GM23248 (cell line): ENCODE measurements at regions not wholly inside any gene's neighbourhood (a gene's known extent, or its start where the extent isn't known, plus 50 kb on each side); places are given as distances from the start of the nearest gene placed in this dataset.

Experiments
- DNase-seq: peaks from one replicate; pipeline ENCODE4 v3.0.0-alpha.2; 2015
- H2AFZ ChIP-seq: fragments of 200-600 bp; sonication (generic); 2 replicates; pipeline ENCODE4 v1.6.1; 2016; ENCODE audit warnings: antibody characterized with exemption
- H3F3A ChIP-seq: fragments of 200-600 bp; sonication (generic); 2 replicates; pipeline ENCODE4 v1.6.1; 2016; ENCODE audit warnings: mild to moderate bottlenecking, antibody characterized with exemption, mixed run types; ENCODE audit not compliant: insufficient read depth
- H3K27ac ChIP-seq: fragments of 200-600 bp; sonication (generic); 2 replicates; pipeline ENCODE4 v1.5.1; 2016; ENCODE audit warnings: mild to moderate bottlenecking
- H3K27me3 ChIP-seq: fragments of 200-600 bp; sonication (generic); replicated peaks from 2 replicates; pipeline ENCODE4 v1.6.1; 2016; ENCODE audit warnings: mild to moderate bottlenecking; ENCODE audit not compliant: insufficient read depth
- H3K36me3 ChIP-seq: fragments of 200-600 bp; sonication (generic); 2 replicates; pipeline ENCODE4 v1.6.1; 2016; ENCODE audit warnings: low read depth, mild to moderate bottlenecking
- H3K4me1 ChIP-seq: fragments of 200-600 bp; sonication (generic); 2 replicates; pipeline ENCODE4 v1.6.1; 2016; ENCODE audit warnings: mild to moderate bottlenecking; ENCODE audit not compliant: insufficient read depth
- H3K4me2 ChIP-seq: fragments of 200-600 bp; sonication (generic); one replicate; pipeline ENCODE4 v1.6.1; 2016; ENCODE audit warnings: mild to moderate bottlenecking; ENCODE audit not compliant: unreplicated experiment
- H3K4me3 ChIP-seq: fragments of 200-600 bp; sonication (generic); 2 replicates; pipeline ENCODE4 v1.5.1; 2016; ENCODE audit warnings: mild to moderate bottlenecking
- H3K79me2 ChIP-seq: fragments of 200-600 bp; sonication (generic); 2 replicates; pipeline ENCODE4 v1.6.1; 2016; ENCODE audit warnings: mild to moderate bottlenecking; ENCODE audit not compliant: insufficient read depth
- H3K9ac ChIP-seq: fragments of 200-600 bp; sonication (generic); 2 replicates; pipeline ENCODE4 v1.6.1; 2016; ENCODE audit warnings: mild to moderate bottlenecking
- H3K9me2 ChIP-seq: fragments of 200-600 bp; sonication (generic); 2 replicates; pipeline ENCODE4 v1.6.1; 2016; ENCODE audit warnings: mixed run types, mild to moderate bottlenecking, moderate library complexity; ENCODE audit not compliant: insufficient read depth
- H3K9me3 ChIP-seq: fragments of 200-600 bp; sonication (generic); one replicate; pipeline ENCODE4 v1.6.1; 2017; ENCODE audit warnings: low read depth
- H4K20me1 ChIP-seq: fragments of 200-600 bp; sonication (generic); 2 replicates; pipeline ENCODE4 v1.6.0; 2016; ENCODE audit not compliant: insufficient read depth
- EZH2 ChIP-seq: fragments of 200-600 bp; sonication (generic); IDR thresholded peaks from 2 replicates; pipeline ENCODE4 v1.6.1; 2018; ENCODE audit warnings: antibody characterized with exemption, mild to moderate bottlenecking; ENCODE audit not compliant: insufficient read depth, poor library complexity, severe bottlenecking
- EZH2phosphoT487 ChIP-seq: fragments of 200-600 bp; sonication (generic); IDR thresholded peaks from 2 replicates; pipeline ENCODE4 v1.6.1; 2018; ENCODE audit warnings: antibody characterized with exemption, moderate library complexity, mild to moderate bottlenecking, low read depth; ENCODE audit not compliant: insufficient read depth
- WGBS, 2 experiments: methylation state at CpG; one replicate each; pipeline ENCODE4 v1.1.6; 2015 to 2017; ENCODE audit warnings: low lambda C conversion rate in 2 of 2, low coverage in 1 of 2; ENCODE audit errors: missing lambda C conversion rate in 2 of 2; 5-methylcytosine and 5-hydroxymethylcytosine counted together
- in situ Hi-C: fragments of 300-500 bp; cut with MboI; formaldehyde crosslinking; loops from 2 replicates; pipeline ENCODE4 v1.15.0; 2020

- H3K4me1 ChIP-seq = no peaks in the 10 kb centered on the region
- TF ChIP-seq EZH2 (no peak), EZH2phosphoT487 (no peak)
- H3K9me2 ChIP-seq = no peaks in the 10 kb centered on the region
- in situ Hi-C loops = no loop called here
- no peak overlapping the region for H3K4me3 ChIP-seq
- H4K20me1 ChIP-seq = no peaks in the 10 kb centered on the region
- no peaks in the 10 kb centered on the region for H3K36me3 ChIP-seq
- no peak overlapping the region for H3K4me2 ChIP-seq
- 24 to 36% methylated on average over 1 of the region's 1 CpG for WGBS, 2 experiments
- no peaks in the 10 kb centered on the region for H3K27me3 ChIP-seq
- no peak overlapping the region for H2AFZ ChIP-seq
- H3K79me2 ChIP-seq = no peaks in the 10 kb centered on the region
- no peaks in the 10 kb centered on the region for H3K9me3 ChIP-seq
- H3K27ac ChIP-seq = no peak overlapping the region
- H3K9ac ChIP-seq = no peak overlapping the region
- no peaks in the 10 kb centered on the region for H3F3A ChIP-seq
- no peak for DNase-seq
Measured at GRCh38 chr4:58611012-58611411, 1500.8 kb upstream of the IGFBP7 start.

GRCh38 chr4:58606303-58606702 lies 1496.1 kb upstream of the IGFBP7 start:
- TF ChIP-seq EZH2 = no peak
- no peak for TF ChIP-seq EZH2phosphoT487
- in situ Hi-C loops = no loop called here
- no peak overlapping the region for H3K4me3 ChIP-seq
- H4K20me1 ChIP-seq = no peaks in the 10 kb centered on the region
- H3K79me2 ChIP-seq = no peaks in the 10 kb centered on the region
- H3K9me2 ChIP-seq = no peaks in the 10 kb centered on the region
- 2 to 9% methylated on average over 4 of the region's 4 CpGs for WGBS, 2 experiments
- H3K36me3 ChIP-seq = no peaks in the 10 kb centered on the region
- no peak overlapping the region for H2AFZ ChIP-seq
- H3K4me2 ChIP-seq = no peak overlapping the region
- no peak for DNase-seq
- no peaks in the 10 kb centered on the region for H3K27me3 ChIP-seq
- no peaks in the 10 kb centered on the region for H3K9me3 ChIP-seq
- H3F3A ChIP-seq = no peaks in the 10 kb centered on the region
- no peaks in the 10 kb centered on the region for H3K4me1 ChIP-seq
- H3K9ac ChIP-seq = no peak overlapping the region
- H3K27ac ChIP-seq = no peak overlapping the region

- TF ChIP-seq EZH2 (no peak), EZH2phosphoT487 (no peak)
- Histone ChIP-seq H3K9me2 (no peaks in the 10 kb centered on the region), H3K27ac (no peak overlapping the region), H3K27me3 (no peaks in the 10 kb centered on the region), H4K20me1 (no peaks in the 10 kb centered on the region), H3K9me3 (no peaks in the 10 kb centered on the region), H3K4me3 (no peak overlapping the region), H3K9ac (no peak overlapping the region), H3K4me1 (no peaks in the 10 kb centered on the region), H2AFZ (no peak overlapping the region), H3F3A (no peaks in the 10 kb centered on the region), H3K4me2 (no peak overlapping the region), H3K79me2 (no peaks in the 10 kb centered on the region), H3K36me3 (no peaks in the 10 kb centered on the region)
- DNase-seq = no peak
- WGBS, 2 experiments = 34 to 39% methylated on average over 4 of the region's 4 CpGs
- in situ Hi-C loops = no loop called here
Measured at GRCh38 chr4:58603951-58604350, 1493.8 kb upstream of the IGFBP7 start.

- H3F3A ChIP-seq = no peaks in the 10 kb centered on the region
- H3K4me3 ChIP-seq = no peak overlapping the region
- TF ChIP-seq EZH2phosphoT487 (no peak), EZH2 (no peak)
- no peaks in the 10 kb centered on the region for H3K36me3 ChIP-seq
- 2 to 4% methylated on average over 1 of the region's 1 CpG for WGBS, 2 experiments
- no peak overlapping the region for H3K4me2 ChIP-seq
- no peak overlapping the region for H3K27ac ChIP-seq
- DNase-seq = no peak
- H3K27me3 ChIP-seq = no peaks in the 10 kb centered on the region
- no peaks in the 10 kb centered on the region for H3K4me1 ChIP-seq
- in situ Hi-C loops = no loop called here
- no peak overlapping the region for H2AFZ ChIP-seq
- no peaks in the 10 kb centered on the region for H3K79me2 ChIP-seq
- H3K9me3 ChIP-seq = no peaks in the 10 kb centered on the region
- H3K9ac ChIP-seq = no peak overlapping the region
- no peaks in the 10 kb centered on the region for H3K9me2 ChIP-seq
- no peaks in the 10 kb centered on the region for H4K20me1 ChIP-seq
Measured at GRCh38 chr4:58602731-58603359, 1492.7 kb upstream of the IGFBP7 start.

GRCh38 chr4:58602022-58602421 lies 1491.8 kb upstream of the IGFBP7 start:
- Histone ChIP-seq H3K9me3 (no peaks in the 10 kb centered on the region), H3K9ac (no peak overlapping the region), H2AFZ (no peak overlapping the region), H3K4me2 (no peak overlapping the region), H3K36me3 (no peaks in the 10 kb centered on the region), H4K20me1 (no peaks in the 10 kb centered on the region), H3K79me2 (no peaks in the 10 kb centered on the region), H3F3A (no peaks in the 10 kb centered on the region), H3K4me1 (no peaks in the 10 kb centered on the region), H3K27ac (no peak overlapping the region), H3K4me3 (no peak overlapping the region), H3K9me2 (no peaks in the 10 kb centered on the region), H3K27me3 (no peaks in the 10 kb centered on the region)
- no peak for DNase-seq
- in situ Hi-C loops = no loop called here
- 4 to 11% methylated on average over 1 of the region's 1 CpG for WGBS, 2 experiments
- TF ChIP-seq EZH2 = no peak
- TF ChIP-seq EZH2phosphoT487 = no peak
